GM18520 (cell line): ENCODE measurements at regions not wholly inside any gene's neighbourhood (a gene's known extent, or its start where the extent isn't known, plus 50 kb on each side); places are given as distances from the start of the nearest gene placed in this dataset.
"Not testable (repeated sequence)": the region's sequence is repeated elsewhere in the genome, so short reads cannot be mapped to it uniquely, and the experiment has no call there.

Experiments
- ATAC-seq: cut with Tn5 transposase; IDR thresholded peaks from one replicate; pipeline ENCODE4 v1.9.1; 2021; ENCODE audit not compliant: unreplicated experiment

GRCh38 chr16:59385959-59386358 lies 651.8 kb upstream of the GOT2 start:
- no peak for ATAC-seq

- no peak for ATAC-seq
Measured at GRCh38 chr16:59385491-59385890, 651.4 kb upstream of the GOT2 start.

DNA sequence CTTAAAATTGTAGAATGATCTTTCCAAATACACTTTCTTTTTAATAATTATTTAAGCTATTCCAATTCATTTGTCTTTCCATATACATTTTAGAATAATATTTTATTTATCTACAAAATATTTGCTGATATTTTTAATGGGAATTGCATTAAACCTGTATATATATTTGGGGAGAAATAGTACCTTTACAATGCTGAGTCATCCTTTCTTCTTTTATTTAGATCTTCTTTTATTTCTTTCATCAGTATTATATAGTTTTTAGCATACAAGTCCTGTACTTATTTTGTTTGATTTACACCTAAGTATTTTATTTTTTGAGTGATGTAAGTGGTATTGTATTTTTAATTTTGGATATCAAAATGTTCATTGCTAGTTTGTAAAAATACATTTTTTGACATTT lies 639.5 kb upstream of the GOT2 start:
- ATAC-seq, result no peak

DNA sequence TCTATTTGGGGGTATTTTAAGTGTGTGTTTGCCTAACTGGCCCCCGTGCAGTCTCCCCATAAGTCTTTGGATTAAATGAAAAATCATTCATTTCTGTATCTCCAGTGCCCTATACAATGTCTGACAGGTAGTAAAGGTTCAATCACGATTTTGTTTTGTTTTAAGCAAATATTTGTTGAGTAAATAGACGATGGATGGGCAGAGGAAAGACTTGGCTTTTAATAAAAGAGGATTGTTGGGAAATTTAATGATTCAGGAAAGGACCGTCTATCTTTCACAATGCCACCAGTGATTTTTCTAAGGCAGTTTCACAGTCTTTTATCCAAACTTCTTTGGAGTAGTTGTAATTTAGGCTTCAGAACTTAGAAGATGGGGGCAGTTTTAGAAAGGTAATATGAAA lies 636.6 kb upstream of the GOT2 start:
- ATAC-seq, result no peak

DNA sequence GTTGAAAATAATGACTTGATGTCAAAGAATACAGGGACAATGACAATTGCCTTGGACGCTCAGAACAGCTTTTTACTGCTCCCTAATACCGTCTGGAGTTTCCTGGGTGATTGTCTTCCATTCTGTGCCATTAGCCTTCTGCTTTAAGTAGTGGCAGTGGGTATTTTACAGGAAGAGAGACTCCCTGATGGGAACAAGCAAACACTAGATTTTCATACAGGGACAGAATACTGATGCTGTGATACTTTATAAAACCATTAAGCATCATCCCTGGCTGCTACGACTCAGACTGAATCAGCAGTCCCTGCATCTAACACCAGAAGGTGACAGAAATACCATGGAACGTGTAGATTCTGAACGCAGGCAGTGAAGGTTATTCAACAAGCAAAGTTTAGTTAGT lies 635.4 kb upstream of the GOT2 start:
- no peak for ATAC-seq

DNA sequence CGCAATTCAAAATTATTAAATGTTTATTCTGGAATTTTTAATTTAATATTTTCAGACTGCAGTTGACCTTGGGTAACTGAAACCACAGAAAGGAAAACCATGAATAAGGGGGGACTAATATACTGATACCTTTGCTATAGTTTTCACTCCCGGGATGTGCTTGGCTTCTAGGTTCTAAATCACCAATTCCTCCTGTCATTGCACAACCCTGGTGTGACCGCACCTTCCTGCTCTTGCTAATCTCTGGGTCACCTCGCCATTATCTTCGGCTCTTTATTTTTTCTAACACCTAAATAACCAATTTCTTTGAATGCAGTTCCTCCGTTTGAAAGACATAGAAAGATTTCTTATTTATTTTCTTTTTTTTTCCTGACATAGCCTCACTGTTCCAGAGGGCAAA lies 634.5 kb upstream of the GOT2 start:
- no peak for ATAC-seq

- no peak for ATAC-seq
Measured at GRCh38 chr16:59356709-59357108, 622.6 kb upstream of the GOT2 start.

GRCh38 chr16:59356144-59356543 lies 622.0 kb upstream of the GOT2 start:
- ATAC-seq, result no peak

GRCh38 chr16:59355704-59356103 lies 621.6 kb upstream of the GOT2 start:
- no peak for ATAC-seq

DNA sequence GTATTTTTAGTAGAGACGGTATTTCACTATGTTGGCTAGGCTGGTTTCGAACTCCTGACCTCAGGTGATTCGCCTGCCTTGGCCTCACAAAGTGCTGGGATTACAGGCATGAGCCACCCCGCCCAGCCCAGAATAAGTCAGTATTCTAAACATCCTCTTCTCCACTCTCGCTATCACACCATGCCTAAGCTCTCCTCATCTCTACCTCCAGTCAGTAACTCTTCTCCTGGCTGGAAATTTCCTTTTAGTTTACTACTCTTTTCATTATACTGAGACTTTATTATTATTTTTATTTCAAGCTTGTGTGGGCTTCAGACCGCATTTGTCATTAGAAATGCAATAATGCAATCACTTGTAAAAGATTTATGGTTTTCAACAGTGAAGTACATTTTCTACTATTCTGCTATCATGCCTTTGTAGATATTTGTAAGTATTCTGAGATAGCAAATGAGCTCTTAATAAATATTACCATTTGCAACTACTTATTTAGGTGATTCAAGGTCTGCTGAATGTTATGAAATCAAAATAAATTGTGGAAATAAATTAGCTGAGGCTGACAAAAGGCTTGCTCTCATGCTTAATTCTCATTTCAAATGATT lies 617.3 kb upstream of the GOT2 start:
- ATAC-seq, result no peak

DNA sequence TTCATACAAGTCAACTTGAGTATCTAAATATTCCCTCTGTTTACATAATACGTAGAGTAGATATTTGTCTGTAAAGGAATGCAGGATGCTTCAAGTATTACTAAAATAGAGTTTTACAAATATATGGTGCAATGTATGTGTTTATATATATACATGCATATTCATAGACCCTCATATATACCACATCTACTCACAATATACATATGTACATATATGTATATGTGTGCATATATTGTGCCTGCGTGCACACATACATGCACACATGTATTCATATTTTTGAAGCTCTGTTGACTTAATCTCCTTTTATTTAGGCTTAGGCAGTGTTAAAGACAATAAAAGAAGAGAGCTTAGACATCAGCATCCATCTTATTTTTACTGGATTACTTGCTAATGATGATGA lies 616.6 kb upstream of the GOT2 start:
- ATAC-seq, result no peak

DNA sequence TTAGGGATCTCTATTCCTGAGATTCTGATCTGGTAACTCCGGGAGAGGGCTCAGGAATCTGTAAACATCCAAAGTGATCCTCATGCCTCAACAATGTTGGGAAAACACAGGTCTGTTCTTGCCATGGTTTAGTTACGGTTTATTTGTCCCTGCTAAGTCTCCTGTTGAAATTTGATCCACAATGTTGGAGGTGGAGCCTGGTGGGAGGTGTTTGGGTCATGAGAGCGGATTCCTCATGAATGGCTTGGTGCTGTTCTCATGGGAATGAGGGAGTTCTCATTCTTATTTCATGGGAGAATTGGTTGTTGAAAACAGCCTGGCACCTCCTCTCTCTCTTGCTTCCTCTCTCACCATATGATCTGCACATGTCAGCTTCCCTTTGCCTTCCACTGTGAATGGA lies 608.6 kb upstream of the GOT2 start:
- no peak for ATAC-seq

DNA sequence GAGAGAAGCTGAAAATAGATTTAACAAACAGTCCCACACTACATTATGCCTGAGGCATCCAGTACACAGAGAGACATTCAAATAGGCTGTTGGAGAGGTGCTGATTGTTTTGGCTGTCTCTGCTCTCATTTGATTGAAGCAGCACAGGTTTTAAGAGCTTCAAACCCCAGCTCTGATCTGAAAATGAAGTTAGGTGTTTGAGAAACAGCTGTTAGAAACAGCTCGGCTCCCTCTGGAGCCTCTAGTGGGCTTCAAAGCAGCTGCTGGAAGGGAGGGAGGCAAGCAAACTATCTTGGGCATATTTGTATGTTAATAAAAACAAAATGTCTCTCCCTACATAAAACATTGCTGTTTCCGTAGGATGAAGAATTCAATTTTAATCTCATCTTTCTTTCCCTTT lies 607.3 kb upstream of the GOT2 start:
- ATAC-seq, result no peak

DNA sequence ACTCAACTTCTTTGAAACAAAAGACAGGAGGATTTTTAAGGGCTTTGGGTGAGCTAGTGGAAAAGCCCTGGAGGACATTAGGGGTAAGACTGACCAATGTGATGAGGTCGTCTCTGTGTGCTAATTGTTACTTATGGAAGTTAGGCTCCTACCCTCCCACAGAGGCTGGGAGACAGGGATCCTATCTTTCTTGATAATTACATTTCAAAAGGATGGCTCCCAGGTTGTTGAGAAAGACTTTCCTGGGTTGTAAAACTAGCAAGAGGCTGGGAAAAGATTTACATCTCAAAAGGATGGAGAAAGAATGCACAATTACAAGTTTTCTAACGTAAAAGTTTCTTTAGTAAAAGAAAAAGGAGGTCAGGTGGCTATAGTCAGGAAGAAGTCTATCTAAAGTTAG lies 605.8 kb upstream of the GOT2 start:
- no peak for ATAC-seq

GRCh38 chr16:59336136-59336695 lies 602.1 kb upstream of the GOT2 start:
- no peak for ATAC-seq

DNA sequence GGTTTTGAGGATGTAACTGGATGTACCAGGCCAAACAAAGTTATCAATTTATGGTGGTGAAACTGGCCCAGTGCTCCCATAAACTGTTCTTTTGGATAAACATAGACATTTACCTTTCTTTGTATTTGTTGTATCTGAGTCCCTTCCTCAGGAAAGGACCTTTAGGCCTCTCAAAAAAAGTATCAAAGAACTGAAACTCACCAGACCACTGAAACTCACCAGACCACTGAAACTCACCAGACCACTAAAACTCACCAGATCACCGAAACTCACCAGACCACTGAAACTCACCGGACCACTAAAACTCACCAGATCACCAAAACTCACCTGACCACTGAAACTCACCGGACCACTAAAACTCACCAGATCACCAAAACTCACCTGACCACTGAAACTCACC lies 597.6 kb upstream of the GOT2 start:
- ATAC-seq, result not testable (repeated sequence)

- ATAC-seq, result no peak
Measured at GRCh38 chr16:59330019-59330670, 596.0 kb upstream of the GOT2 start.

- ATAC-seq, result no peak
Measured at GRCh38 chr16:59328961-59329360, 594.8 kb upstream of the GOT2 start.

GRCh38 chr16:59327894-59328293 lies 593.8 kb upstream of the GOT2 start:
- no peak for ATAC-seq

DNA sequence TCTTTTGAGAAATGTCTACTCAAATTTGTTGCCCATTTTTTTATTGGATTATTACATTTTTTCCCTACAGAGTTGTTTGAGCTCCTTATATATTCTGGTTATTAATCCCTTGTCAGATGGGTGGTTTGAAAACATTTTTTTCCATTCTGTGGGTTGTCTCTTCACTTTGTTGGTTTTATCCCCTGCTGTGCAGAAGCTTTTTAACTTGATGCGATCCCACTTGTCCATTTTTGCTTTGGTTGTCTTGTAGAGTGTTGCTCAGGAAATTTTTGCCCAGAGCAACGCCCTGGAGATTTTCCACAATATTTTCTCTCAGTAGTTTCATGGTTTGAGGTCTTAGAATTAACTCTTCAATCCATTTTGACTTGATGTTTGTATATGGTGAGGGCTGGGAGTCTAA lies 592.8 kb upstream of the GOT2 start:
- ATAC-seq, result no peak

- ATAC-seq, result no peak
Measured at GRCh38 chr16:59324462-59324861, 590.3 kb upstream of the GOT2 start.

- no peak for ATAC-seq
Measured at GRCh38 chr16:59320657-59321056, 586.5 kb upstream of the GOT2 start.

DNA sequence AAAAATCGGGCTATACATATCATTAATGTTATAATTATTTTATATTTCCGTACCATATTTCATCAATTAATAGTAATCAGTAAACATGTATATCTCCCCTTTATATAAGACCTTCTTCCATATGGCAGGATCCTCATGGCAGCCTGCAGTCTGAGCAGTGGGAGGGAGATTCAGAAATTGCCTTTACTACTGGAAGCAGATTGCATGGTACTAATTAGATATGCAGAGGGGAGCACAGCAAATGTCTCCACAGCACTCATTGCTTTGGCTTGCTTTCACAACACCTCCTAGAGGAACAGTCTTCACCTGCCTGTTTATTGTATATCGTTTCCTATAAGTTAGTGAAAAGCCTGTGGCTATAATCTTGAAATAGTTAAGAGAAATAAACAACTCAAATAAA lies 585.8 kb upstream of the GOT2 start:
- no peak for ATAC-seq
